ENCODE measurements at regions not wholly inside any gene's neighbourhood (a gene's known extent, or its start where the extent isn't known, plus 50 kb on each side); places are given as distances from the start of the nearest gene placed in this dataset.

DNA sequence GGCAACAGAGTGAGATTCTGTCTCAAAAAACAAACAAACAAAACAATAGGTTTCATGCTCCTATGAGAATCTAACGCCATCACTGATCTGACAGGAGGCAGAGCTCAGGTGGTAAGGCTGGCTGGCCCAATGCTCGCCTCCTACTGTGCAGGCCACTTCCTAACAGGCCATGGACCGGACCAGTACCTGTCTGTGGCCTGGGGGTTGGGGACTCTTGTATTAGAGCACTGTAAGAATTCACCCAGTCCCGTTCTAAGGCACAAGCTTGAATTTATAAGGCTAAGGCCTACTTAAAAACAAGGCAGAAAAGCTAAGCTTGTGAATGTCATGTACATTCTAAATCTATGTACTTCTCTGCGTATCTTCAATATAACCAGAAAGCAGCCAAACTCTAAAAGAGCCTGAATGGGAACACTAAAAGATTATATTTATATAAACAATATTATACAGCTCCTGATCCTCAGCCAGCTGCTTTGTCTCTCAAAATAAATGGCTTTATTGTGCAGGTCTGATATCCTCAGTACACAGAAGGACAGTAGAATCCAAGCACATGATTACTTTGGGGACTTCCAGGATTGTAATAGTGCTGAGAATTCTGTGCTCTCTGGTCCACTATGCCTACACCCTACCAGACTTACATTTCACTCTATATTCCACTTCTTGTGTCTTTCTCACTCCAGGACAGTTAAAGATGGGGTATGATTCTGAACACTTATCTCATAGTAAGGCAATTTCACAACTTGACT is 64.5 kb upstream of the DST start:
- DNase-seq (ENCODE audit: low read depth in 6 of 9, low spot score in 9 of 9) = no peak
- 98% methylated on average over 5 of the region's 5 CpGs for WGBS
- Histone ChIP-seq H3K36me3 (ENCODE audit: control insufficient read depth in 2 of 2, insufficient read depth in 2 of 2, low read length in 1 of 2) (no peaks in the 10 kb centered on the region), H3K4me3 (ENCODE audit: low read length in 2 of 2) (no peak overlapping the region), H3K4me1 (ENCODE audit: control insufficient read depth in 2 of 2, insufficient read depth in 2 of 2, low read length in 2 of 2) (no peaks in the 10 kb centered on the region), H3K27ac (ENCODE audit: low read depth in 1 of 2, low read length in 1 of 2) (no peak overlapping the region), H3K9me3 (ENCODE audit: control insufficient read depth in 2 of 2, insufficient read depth in 1 of 2, low read length in 1 of 2) (no peaks in the 10 kb centered on the region), H3K27me3 (ENCODE audit: control insufficient read depth in 2 of 2, insufficient read depth in 1 of 2, low read length in 1 of 2) (no peaks in the 10 kb centered on the region)

DNA sequence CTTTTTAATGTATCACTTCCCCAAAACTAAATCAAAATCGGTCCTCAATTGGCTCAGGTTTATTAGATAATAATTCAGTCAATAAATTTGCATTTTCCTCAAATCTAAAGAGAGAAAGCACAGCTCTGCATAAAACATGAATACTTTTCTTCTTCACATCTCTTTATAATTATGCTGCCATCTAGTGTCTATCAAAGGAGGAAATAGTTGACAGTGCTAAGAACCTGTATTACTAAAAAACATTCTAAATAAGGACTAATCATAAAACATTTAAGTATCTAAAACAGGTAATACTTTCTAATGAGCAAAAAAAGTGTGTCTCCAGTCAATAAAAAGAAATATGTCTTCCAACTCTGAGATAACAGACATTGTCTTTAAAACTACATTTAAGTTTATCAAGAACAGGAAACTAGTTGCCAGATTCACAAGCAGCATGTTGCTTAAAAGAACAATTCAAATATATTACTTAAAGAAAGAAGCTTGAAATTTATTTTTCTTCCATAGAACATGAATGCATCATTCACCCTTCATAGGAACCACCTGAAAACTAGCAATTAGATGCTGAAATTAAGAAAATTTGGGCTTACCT is 56.5 kb upstream of the DST start:
- Histone ChIP-seq H3K36me3 (ENCODE audit: control insufficient read depth in 2 of 2, insufficient read depth in 2 of 2, low read length in 1 of 2) (no peaks in the 10 kb centered on the region), H3K27ac (ENCODE audit: low read depth in 1 of 2, low read length in 1 of 2) (no peak overlapping the region), H3K9me3 (ENCODE audit: control insufficient read depth in 2 of 2, insufficient read depth in 1 of 2, low read length in 1 of 2) (no peaks in the 10 kb centered on the region), H3K27me3 (ENCODE audit: control insufficient read depth in 2 of 2, insufficient read depth in 1 of 2, low read length in 1 of 2) (no peaks in the 10 kb centered on the region), H3K4me1 (ENCODE audit: control insufficient read depth in 2 of 2, insufficient read depth in 2 of 2, low read length in 2 of 2) (no peaks in the 10 kb centered on the region), H3K4me3 (ENCODE audit: low read length in 2 of 2) (no peak overlapping the region)
- 73% methylated on average over 1 of the region's 1 CpG for WGBS
- DNase-seq (ENCODE audit: low read depth in 6 of 9, low spot score in 9 of 9) = peak in 5 of 9 donors; percentile 11 to 54 (median 18)

DNA sequence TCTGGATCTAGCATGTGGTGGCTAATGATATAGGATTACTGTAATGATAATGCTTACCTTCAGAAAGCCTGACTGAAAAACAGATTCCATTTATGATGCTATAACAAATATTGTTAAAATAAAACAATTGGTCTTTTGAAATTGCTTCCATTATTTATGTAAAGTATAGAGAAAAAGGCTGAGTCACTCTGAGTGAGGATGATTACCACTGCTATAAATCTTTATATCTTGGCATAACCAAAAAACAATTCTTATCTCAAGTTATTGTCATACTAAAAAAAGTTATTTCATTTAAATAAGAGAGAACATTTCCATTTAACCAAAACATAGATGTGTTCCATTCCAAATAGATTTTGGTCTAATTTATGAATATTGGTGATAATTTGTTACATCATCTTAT is 53.0 kb upstream of the DST start:
- Histone ChIP-seq H3K27me3 (ENCODE audit: control insufficient read depth in 2 of 2, insufficient read depth in 1 of 2, low read length in 1 of 2) (no peaks in the 10 kb centered on the region), H3K4me3 (ENCODE audit: low read length in 2 of 2) (no peak overlapping the region), H3K27ac (ENCODE audit: low read depth in 1 of 2, low read length in 1 of 2) (no peak overlapping the region), H3K36me3 (ENCODE audit: control insufficient read depth in 2 of 2, insufficient read depth in 2 of 2, low read length in 1 of 2) (no peaks in the 10 kb centered on the region), H3K4me1 (ENCODE audit: control insufficient read depth in 2 of 2, insufficient read depth in 2 of 2, low read length in 2 of 2) (no peaks in the 10 kb centered on the region), H3K9me3 (ENCODE audit: control insufficient read depth in 2 of 2, insufficient read depth in 1 of 2, low read length in 1 of 2) (no peaks in the 10 kb centered on the region)
- DNase-seq (ENCODE audit: low read depth in 6 of 9, low spot score in 9 of 9) = no peak

DNA sequence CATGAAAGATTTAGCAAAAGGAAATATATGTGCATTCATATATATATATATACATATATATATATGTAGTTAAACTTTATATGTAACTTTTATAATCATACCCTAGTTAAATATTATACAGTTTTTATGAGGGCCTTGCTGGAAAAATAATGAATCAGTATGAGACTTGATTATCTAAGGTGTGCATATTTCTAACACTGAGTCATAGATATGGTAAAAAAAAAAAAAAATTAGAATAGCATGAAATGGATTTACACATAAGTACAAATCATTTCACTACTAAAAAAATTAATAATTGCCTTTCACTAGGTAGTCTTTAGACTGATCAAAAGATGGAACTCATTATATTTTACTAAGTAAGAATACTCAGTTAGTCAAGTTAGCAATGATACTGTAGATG is 51.3 kb upstream of the DST start:
- no peak for DNase-seq (ENCODE audit: low read depth in 6 of 9, low spot score in 9 of 9)
- no peaks in the 10 kb centered on the region for H3K36me3 ChIP-seq (ENCODE audit: control insufficient read depth in 2 of 2, insufficient read depth in 2 of 2, low read length in 1 of 2)
- no peak overlapping the region for H3K4me3 ChIP-seq (ENCODE audit: low read length in 2 of 2)
- H3K27ac ChIP-seq (ENCODE audit: low read depth in 1 of 2, low read length in 1 of 2) = no peak overlapping the region
- H3K9me3 ChIP-seq (ENCODE audit: control insufficient read depth in 2 of 2, insufficient read depth in 1 of 2, low read length in 1 of 2) = no peaks in the 10 kb centered on the region
- H3K27me3 ChIP-seq (ENCODE audit: control insufficient read depth in 2 of 2, insufficient read depth in 1 of 2, low read length in 1 of 2) = no peaks in the 10 kb centered on the region
- H3K4me1 ChIP-seq (ENCODE audit: control insufficient read depth in 2 of 2, insufficient read depth in 2 of 2, low read length in 2 of 2) = no peaks in the 10 kb centered on the region

DNA sequence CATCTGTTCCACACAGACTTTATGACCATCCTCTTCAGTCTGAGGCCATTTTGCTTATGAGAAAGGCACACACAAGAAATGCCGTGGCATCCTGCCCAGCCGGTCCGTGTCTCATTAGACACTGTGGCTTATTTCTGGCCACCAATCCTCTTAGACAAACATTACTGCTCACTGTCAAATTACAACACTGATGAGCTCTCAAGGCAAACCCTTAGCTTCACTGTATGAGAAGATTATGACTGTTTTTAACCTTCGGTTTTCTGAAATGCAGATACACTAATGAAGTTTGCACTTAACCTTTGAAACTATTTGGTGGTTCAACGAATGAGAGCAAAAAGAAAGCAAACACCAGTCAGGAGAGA is 50.5 kb upstream of the DST start:
- Histone ChIP-seq H3K27ac (ENCODE audit: low read depth in 1 of 2, low read length in 1 of 2) (no peak overlapping the region), H3K9me3 (ENCODE audit: control insufficient read depth in 2 of 2, insufficient read depth in 1 of 2, low read length in 1 of 2) (no peaks in the 10 kb centered on the region), H3K27me3 (ENCODE audit: control insufficient read depth in 2 of 2, insufficient read depth in 1 of 2, low read length in 1 of 2) (no peaks in the 10 kb centered on the region), H3K4me1 (ENCODE audit: control insufficient read depth in 2 of 2, insufficient read depth in 2 of 2, low read length in 2 of 2) (no peaks in the 10 kb centered on the region), H3K4me3 (ENCODE audit: low read length in 2 of 2) (no peak overlapping the region), H3K36me3 (ENCODE audit: control insufficient read depth in 2 of 2, insufficient read depth in 2 of 2, low read length in 1 of 2) (no peaks in the 10 kb centered on the region)
- 96% methylated on average over 5 of the region's 5 CpGs for whole genome bisulfite sequencing
- no peak for DNase-seq (ENCODE audit: low read depth in 6 of 9, low spot score in 9 of 9)

DNA sequence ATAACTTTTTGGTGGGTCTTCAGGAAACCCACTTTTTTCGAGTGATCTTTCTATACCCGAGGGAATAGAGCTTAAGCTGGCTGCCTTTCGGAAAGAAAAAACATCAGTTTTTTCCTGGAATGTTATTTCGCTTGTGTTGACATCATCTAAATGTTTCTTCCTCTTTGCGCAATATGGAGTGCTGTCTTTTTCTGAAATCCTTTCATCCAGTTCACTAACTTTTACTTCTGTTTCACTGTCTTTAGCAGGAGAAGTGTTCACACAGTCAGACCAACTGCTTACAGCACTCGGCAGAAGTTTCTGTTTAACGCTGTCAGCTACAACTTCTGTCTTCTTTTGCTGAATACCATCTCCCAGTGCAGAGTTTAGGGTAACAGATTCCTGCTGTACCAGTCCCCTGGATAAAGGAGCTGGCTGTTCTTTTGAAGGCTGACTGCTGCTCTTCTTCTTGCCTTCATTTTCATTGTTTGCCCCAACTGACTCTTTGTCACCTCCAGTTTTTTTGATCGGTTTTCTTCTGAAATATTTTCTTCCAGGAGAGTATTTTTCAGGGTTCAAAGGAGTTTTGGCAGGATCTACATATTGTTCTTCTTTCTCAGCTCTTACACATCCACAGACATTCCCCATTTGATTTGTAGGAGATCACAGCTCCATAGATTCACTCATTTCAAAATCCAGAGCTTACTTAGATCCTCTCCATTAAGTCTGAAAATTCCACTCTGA is 50.0 kb upstream of the DST start:
- no peak for DNase-seq (ENCODE audit: low read depth in 6 of 9, low spot score in 9 of 9)
- H3K4me3 ChIP-seq (ENCODE audit: low read length in 2 of 2) = no peak overlapping the region
- no peaks in the 10 kb centered on the region for H3K36me3 ChIP-seq (ENCODE audit: control insufficient read depth in 2 of 2, insufficient read depth in 2 of 2, low read length in 1 of 2)
- no peaks in the 10 kb centered on the region for H3K9me3 ChIP-seq (ENCODE audit: control insufficient read depth in 2 of 2, insufficient read depth in 1 of 2, low read length in 1 of 2)
- 93% methylated on average over 8 of the region's 8 CpGs for WGBS
- H3K27ac ChIP-seq (ENCODE audit: low read depth in 1 of 2, low read length in 1 of 2) = no peak overlapping the region
- no peaks in the 10 kb centered on the region for H3K27me3 ChIP-seq (ENCODE audit: control insufficient read depth in 2 of 2, insufficient read depth in 1 of 2, low read length in 1 of 2)
- no peaks in the 10 kb centered on the region for H3K4me1 ChIP-seq (ENCODE audit: control insufficient read depth in 2 of 2, insufficient read depth in 2 of 2, low read length in 2 of 2)
